ENCODE measurements at regions not wholly inside any gene's neighbourhood (a gene's known extent, or its start where the extent isn't known, plus 50 kb on each side); places are given as distances from the start of the nearest gene placed in this dataset.

DNA sequence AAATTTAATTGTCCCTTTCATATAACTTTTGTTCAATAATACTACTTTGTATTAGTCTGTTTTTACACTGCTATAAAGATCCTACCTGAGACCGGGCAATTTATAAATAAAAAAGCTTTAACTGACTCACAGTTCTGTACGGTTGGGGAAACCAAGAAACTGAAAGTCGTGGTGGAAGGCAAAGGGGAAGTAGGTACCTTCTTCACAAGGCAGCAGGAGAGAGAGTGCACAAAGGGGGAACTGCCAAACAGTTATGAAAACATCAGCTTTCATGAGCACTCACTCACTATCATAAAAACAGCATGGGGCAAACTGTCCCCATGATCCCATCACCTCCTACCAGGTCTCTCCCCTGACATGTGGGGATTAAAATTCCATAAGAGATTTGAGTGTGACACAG is 1069.0 kb downstream of the FSCB start:
- DNase-seq, result no peak
- Histone ChIP-seq H3K27ac (ENCODE audit: low read depth in 2 of 2, low read length in 1 of 2) (no peak overlapping the region), H3K9ac (no peak overlapping the region), H3K79me2 (ENCODE audit: insufficient read depth) (no peaks in the 10 kb centered on the region), H4K20me1 (ENCODE audit: insufficient read depth) (no peaks in the 10 kb centered on the region), H3K4me3 (ENCODE audit: low read depth in 2 of 2, low read length in 1 of 2) (no peak overlapping the region), H3K9me2 (no peaks in the 10 kb centered on the region), H3K9me3 (no peaks in the 10 kb centered on the region), H3K36me3 (replicated peaks in 1 of 2; ENCODE audit: control insufficient read depth in 1 of 2, insufficient read depth in 2 of 2, low read length in 1 of 2) (no peaks in the 10 kb centered on the region), H2AFZ (ENCODE audit: low read depth) (no peak overlapping the region), H3F3A (replicated peaks; ENCODE audit: insufficient read depth) (no peaks in the 10 kb centered on the region), H3K27me3 (ENCODE audit: insufficient read depth) (no peaks in the 10 kb centered on the region), H3K4me1 (ENCODE audit: control insufficient read depth in 1 of 2, insufficient read depth in 2 of 2, low read depth in 1 of 2, low read length in 1 of 2) (no peaks in the 10 kb centered on the region), H3K4me2 (no peak overlapping the region)
- ChIA-PET POLR2A (no interaction called here), CTCF (no interaction called here)
- TF ChIP-seq RAD21 (IDR thresholded peaks at IDR 0.05; ENCODE audit: low read length) (no peak), PBX3 (IDR thresholded peaks at IDR 0.05) (no peak), FOXJ3 (CRISPR knock-in tag; IDR thresholded peaks at IDR 0.05) (no peak)
- WGBS (ENCODE audit: low lambda C conversion rate), result 5% methylated on average over 3 of the region's 3 CpGs

DNA sequence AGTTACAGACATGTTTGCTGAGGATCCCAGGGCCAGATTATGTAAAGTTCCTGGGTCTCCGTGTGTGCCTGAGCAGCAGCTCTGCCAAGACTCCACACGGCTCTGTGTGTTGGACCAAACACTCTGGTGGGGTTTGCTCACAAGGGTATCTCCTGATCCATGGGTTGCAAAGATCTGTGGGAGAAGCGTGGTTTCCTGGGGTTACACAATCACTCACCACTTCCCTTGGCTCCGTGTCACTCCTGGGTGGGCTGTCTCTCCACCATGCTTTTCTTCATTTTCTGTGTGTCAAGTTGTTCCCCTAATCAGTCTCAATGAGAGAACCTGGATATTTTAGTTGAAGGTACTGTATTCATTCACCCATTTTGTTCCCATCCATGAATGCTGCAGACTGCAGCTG is 1088.8 kb downstream of the FSCB start:
- no peaks in the 10 kb centered on the region for H3K4me1 ChIP-seq (ENCODE audit: control insufficient read depth in 1 of 2, insufficient read depth in 2 of 2, low read depth in 1 of 2, low read length in 1 of 2)
- no peaks in the 10 kb centered on the region for H3F3A ChIP-seq (replicated peaks; ENCODE audit: insufficient read depth)
- no peaks in the 10 kb centered on the region for H3K9me3 ChIP-seq
- H3K36me3 ChIP-seq (replicated peaks in 1 of 2; ENCODE audit: control insufficient read depth in 1 of 2, insufficient read depth in 2 of 2, low read length in 1 of 2), result no peaks in the 10 kb centered on the region
- ChIA-PET POLR2A (no interaction called here), CTCF (no interaction called here)
- no peaks in the 10 kb centered on the region for H3K27me3 ChIP-seq (ENCODE audit: insufficient read depth)
- no peak overlapping the region for H3K27ac ChIP-seq (ENCODE audit: low read depth in 2 of 2, low read length in 1 of 2)
- TF ChIP-seq POLR2AphosphoS5 (IDR thresholded peaks at IDR 0.05; ENCODE audit: low read depth, low read length) (no peak), GABPA (IDR thresholded peaks at IDR 0.05; ENCODE audit: low read depth) (no peak), TEAD4 (IDR thresholded peaks at IDR 0.05; ENCODE audit: borderline replicate concordance, insufficient read depth) (no peak), GATA2 (CRISPR knock-in tag; IDR thresholded peaks at IDR 0.05) (no peak), SMC3 (IDR thresholded peaks at IDR 0.05; ENCODE audit: low read depth, low read length) (no peak)
- TF ChIP-seq, protein P1, sequence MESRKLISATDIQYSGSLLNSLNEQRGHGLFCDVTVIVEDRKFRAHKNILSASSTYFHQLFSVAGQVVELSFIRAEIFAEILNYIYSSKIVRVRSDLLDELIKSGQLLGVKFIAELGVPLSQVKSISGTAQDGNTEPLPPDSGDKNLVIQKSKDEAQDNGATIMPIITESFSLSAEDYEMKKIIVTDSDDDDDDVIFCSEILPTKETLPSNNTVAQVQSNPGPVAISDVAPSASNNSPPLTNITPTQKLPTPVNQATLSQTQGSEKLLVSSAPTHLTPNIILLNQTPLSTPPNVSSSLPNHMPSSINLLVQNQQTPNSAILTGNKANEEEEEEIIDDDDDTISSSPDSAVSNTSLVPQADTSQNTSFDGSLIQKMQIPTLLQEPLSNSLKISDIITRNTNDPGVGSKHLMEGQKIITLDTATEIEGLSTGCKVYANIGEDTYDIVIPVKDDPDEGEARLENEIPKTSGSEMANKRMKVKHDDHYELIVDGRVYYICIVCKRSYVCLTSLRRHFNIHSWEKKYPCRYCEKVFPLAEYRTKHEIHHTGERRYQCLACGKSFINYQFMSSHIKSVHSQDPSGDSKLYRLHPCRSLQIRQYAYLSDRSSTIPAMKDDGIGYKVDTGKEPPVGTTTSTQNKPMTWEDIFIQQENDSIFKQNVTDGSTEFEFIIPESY (IDR thresholded peaks at IDR 0.05; ENCODE audit: borderline replicate concordance, low read depth), result no peak
- no peaks in the 10 kb centered on the region for H3K79me2 ChIP-seq (ENCODE audit: insufficient read depth)
- no peaks in the 10 kb centered on the region for H3K9me2 ChIP-seq
- H3K4me2 ChIP-seq, result no peak overlapping the region
- no peaks in the 10 kb centered on the region for H4K20me1 ChIP-seq (ENCODE audit: insufficient read depth)
- no peak for DNase-seq
- no peak overlapping the region for H2AFZ ChIP-seq (ENCODE audit: low read depth)
- 20% methylated on average over 1 of the region's 4 CpGs for WGBS (ENCODE audit: low lambda C conversion rate)
- no peak overlapping the region for H3K9ac ChIP-seq
- H3K4me3 ChIP-seq (ENCODE audit: low read depth in 2 of 2, low read length in 1 of 2), result no peak overlapping the region

DNA sequence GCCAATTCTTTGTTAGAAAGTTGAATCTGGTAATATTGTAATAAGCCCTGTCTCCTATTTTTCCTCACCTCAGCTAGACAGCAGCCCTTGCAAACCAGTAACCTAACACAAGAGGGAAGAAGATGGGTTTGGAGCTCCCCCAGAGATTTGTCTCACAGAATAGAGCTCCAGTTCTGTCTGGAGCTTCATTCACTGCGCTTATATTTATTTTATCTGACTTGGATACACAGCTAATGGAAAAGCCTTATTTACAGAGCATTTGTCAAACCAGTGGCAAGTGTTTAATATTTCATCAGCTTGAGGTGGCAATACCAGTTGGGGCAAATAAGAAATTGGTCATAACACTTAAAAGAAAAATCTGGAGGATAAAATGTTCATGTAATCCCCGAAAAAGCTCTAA is 1094.0 kb downstream of the FSCB start:
- H3K9ac ChIP-seq, result no peak overlapping the region
- 4% methylated on average over 2 of the region's 2 CpGs for WGBS (ENCODE audit: low lambda C conversion rate)
- H3K27me3 ChIP-seq (ENCODE audit: insufficient read depth), result no peaks in the 10 kb centered on the region
- no peak overlapping the region for H2AFZ ChIP-seq (ENCODE audit: low read depth)
- no peaks in the 10 kb centered on the region for H3K9me2 ChIP-seq
- no peaks in the 10 kb centered on the region for H4K20me1 ChIP-seq (ENCODE audit: insufficient read depth)
- no peaks in the 10 kb centered on the region for H3K4me1 ChIP-seq (ENCODE audit: control insufficient read depth in 1 of 2, insufficient read depth in 2 of 2, low read depth in 1 of 2, low read length in 1 of 2)
- no peaks in the 10 kb centered on the region for H3K79me2 ChIP-seq (ENCODE audit: insufficient read depth)
- H3K4me2 ChIP-seq, result no peak overlapping the region
- no peak overlapping the region for H3K4me3 ChIP-seq (ENCODE audit: low read depth in 2 of 2, low read length in 1 of 2)
- H3K27ac ChIP-seq (ENCODE audit: low read depth in 2 of 2, low read length in 1 of 2), result no peak overlapping the region
- ChIA-PET POLR2A (no interaction called here), CTCF (no interaction called here)
- no peaks in the 10 kb centered on the region for H3K9me3 ChIP-seq
- no peaks in the 10 kb centered on the region for H3F3A ChIP-seq (replicated peaks; ENCODE audit: insufficient read depth)
- no peak for DNase-seq
- H3K36me3 ChIP-seq (replicated peaks in 1 of 2; ENCODE audit: control insufficient read depth in 1 of 2, insufficient read depth in 2 of 2, low read length in 1 of 2), result no peaks in the 10 kb centered on the region
- TF ChIP-seq SIN3A (IDR thresholded peaks at IDR 0.05; ENCODE audit: borderline replicate concordance, low read depth, low read length), result no peak
- TF ChIP-seq RCOR1 (IDR thresholded peaks at IDR 0.05; ENCODE audit: low read length), result no peak
- no peak for TF ChIP-seq USF2 (IDR thresholded peaks at IDR 0.05; ENCODE audit: borderline replicate concordance, low read depth, low read length)
- TF ChIP-seq, protein P2, sequence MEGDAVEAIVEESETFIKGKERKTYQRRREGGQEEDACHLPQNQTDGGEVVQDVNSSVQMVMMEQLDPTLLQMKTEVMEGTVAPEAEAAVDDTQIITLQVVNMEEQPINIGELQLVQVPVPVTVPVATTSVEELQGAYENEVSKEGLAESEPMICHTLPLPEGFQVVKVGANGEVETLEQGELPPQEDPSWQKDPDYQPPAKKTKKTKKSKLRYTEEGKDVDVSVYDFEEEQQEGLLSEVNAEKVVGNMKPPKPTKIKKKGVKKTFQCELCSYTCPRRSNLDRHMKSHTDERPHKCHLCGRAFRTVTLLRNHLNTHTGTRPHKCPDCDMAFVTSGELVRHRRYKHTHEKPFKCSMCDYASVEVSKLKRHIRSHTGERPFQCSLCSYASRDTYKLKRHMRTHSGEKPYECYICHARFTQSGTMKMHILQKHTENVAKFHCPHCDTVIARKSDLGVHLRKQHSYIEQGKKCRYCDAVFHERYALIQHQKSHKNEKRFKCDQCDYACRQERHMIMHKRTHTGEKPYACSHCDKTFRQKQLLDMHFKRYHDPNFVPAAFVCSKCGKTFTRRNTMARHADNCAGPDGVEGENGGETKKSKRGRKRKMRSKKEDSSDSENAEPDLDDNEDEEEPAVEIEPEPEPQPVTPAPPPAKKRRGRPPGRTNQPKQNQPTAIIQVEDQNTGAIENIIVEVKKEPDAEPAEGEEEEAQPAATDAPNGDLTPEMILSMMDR (IDR thresholded peaks at IDR 0.05), result no peak
- no peak for TF ChIP-seq FOSL2 (IDR thresholded peaks at IDR 0.05; ENCODE audit: borderline replicate concordance, low read depth)
- TF ChIP-seq, protein P1 (IDR thresholded peaks at IDR 0.05; ENCODE audit: borderline replicate concordance, low read depth), result no peak
- TF ChIP-seq EZH2phosphoT487 (IDR thresholded peaks at IDR 0.05; ENCODE audit: borderline replicate concordance, low read depth), result no peak

Measured in SK-N-SH (cell line).